ENCODE measurements at regions not wholly inside any gene's neighbourhood (a gene's known extent, or its start where the extent isn't known, plus 50 kb on each side); places are given as distances from the start of the nearest gene placed in this dataset.

DNA sequence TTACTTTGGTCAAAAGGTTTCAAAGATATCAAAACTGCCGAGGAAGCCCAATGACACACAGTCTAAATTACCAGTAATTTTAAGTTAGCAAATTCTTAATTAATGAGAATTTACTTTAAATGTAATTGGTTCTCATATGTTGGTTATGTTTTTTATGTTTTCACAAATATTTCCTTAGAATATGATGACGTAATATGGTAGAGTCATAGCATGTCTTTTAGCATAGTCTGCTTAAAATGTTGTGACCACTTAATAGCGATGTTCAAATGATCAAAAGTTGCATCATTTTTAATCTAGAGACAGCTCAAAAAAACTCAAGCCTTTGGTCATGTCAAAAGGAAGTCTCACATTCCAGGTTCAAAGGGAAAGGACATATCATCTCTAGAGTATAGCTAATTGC is 123.3 kb upstream of the ST6GAL2 start:
- Histone ChIP-seq H3K27me3 (ENCODE audit: low read depth, low read length) (no peaks in the 10 kb centered on the region), H3K79me2 (ENCODE audit: low read length) (no peaks in the 10 kb centered on the region), H3K36me3 (replicated peaks; ENCODE audit: low read depth, low read length) (no peaks in the 10 kb centered on the region), H3K4me3 (ENCODE audit: low read length) (no peak overlapping the region), H4K20me1 (ENCODE audit: insufficient read depth, low read length) (no peaks in the 10 kb centered on the region), H3K9me3 (ENCODE audit: insufficient read depth, low read length) (no peaks in the 10 kb centered on the region), H2AFZ (ENCODE audit: low read depth, low read length) (no peak overlapping the region), H3K4me2 (ENCODE audit: low read length) (no peak overlapping the region), H3K27ac (ENCODE audit: low read length) (no peak overlapping the region), H3K9ac (ENCODE audit: low read length) (no peak overlapping the region), H3K4me1 (ENCODE audit: low read length) (no peaks in the 10 kb centered on the region)
- no peak for TF ChIP-seq EZH2phosphoT487 (IDR thresholded peaks at IDR 0.05; ENCODE audit: low read depth)
- TF ChIP-seq, protein P1, sequence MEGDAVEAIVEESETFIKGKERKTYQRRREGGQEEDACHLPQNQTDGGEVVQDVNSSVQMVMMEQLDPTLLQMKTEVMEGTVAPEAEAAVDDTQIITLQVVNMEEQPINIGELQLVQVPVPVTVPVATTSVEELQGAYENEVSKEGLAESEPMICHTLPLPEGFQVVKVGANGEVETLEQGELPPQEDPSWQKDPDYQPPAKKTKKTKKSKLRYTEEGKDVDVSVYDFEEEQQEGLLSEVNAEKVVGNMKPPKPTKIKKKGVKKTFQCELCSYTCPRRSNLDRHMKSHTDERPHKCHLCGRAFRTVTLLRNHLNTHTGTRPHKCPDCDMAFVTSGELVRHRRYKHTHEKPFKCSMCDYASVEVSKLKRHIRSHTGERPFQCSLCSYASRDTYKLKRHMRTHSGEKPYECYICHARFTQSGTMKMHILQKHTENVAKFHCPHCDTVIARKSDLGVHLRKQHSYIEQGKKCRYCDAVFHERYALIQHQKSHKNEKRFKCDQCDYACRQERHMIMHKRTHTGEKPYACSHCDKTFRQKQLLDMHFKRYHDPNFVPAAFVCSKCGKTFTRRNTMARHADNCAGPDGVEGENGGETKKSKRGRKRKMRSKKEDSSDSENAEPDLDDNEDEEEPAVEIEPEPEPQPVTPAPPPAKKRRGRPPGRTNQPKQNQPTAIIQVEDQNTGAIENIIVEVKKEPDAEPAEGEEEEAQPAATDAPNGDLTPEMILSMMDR (IDR thresholded peaks at IDR 0.05; ENCODE audit: low read depth, low read length) = no peak

DNA sequence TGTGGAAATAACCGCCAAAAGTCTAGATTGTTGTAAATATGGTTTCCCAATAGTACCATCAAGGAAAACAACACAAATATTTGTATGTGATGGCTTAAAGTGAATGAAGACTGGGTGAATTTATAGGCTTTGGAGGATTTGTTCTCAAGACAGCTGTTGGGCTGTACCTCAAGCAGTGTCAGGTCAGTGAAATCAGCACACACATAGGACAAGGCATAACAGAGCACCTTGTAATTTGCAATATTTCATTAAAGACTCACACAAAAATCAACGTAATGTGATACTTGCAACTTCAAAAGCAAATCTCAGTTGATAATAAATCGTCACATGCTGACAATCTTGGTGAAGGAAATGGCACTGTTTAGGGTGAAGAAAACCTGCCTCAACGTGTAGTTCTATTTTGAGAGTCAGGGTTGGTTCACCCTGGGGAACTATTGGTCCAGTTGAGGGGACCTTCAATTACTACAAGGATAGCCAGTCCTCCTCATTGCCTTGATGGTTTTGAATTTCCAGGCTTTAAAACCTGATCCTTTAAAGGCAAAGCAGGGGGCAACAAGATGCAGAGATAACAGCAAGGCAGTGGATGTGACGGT is 126.8 kb upstream of the ST6GAL2 start:
- no peaks in the 10 kb centered on the region for H3K36me3 ChIP-seq (replicated peaks; ENCODE audit: low read depth, low read length)
- no peaks in the 10 kb centered on the region for H4K20me1 ChIP-seq (ENCODE audit: insufficient read depth, low read length)
- H3K9ac ChIP-seq (ENCODE audit: low read length) = no peak overlapping the region
- H3K4me1 ChIP-seq (ENCODE audit: low read length) = no peaks in the 10 kb centered on the region
- H3K79me2 ChIP-seq (ENCODE audit: low read length) = no peaks in the 10 kb centered on the region
- H3K27me3 ChIP-seq (ENCODE audit: low read depth, low read length) = no peaks in the 10 kb centered on the region
- no peak overlapping the region for H2AFZ ChIP-seq (ENCODE audit: low read depth, low read length)
- H3K27ac ChIP-seq (ENCODE audit: low read length) = no peak overlapping the region
- no peaks in the 10 kb centered on the region for H3K9me3 ChIP-seq (ENCODE audit: insufficient read depth, low read length)
- H3K4me2 ChIP-seq (ENCODE audit: low read length) = no peak overlapping the region
- no peak overlapping the region for H3K4me3 ChIP-seq (ENCODE audit: low read length)
- TF ChIP-seq, protein P1 (IDR thresholded peaks at IDR 0.05; ENCODE audit: low read depth, low read length) = no peak
- TF ChIP-seq EZH2phosphoT487 (IDR thresholded peaks at IDR 0.05; ENCODE audit: low read depth) = no peak

DNA sequence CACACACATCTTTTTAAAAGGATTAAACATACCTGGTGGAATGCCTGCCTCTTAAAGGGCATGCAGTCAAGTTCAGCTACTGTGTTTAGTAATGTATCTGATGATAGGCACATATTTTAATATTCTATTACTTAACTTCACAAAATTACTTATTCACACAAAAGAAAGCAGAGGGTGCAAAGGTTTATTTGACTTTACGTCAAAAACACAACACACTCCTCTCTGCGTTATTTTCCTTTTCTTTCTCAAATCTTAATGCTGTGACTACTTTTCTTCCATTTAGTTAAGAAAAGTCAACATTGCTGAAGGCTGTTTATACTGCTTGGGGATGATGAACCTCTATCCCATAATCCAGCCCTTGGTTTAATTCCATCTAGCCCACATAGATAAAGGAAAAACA is 127.9 kb upstream of the ST6GAL2 start:
- Histone ChIP-seq H3K79me2 (ENCODE audit: low read length) (no peaks in the 10 kb centered on the region), H3K27me3 (ENCODE audit: low read depth, low read length) (no peaks in the 10 kb centered on the region), H3K9ac (ENCODE audit: low read length) (no peak overlapping the region), H3K9me3 (ENCODE audit: insufficient read depth, low read length) (no peaks in the 10 kb centered on the region), H2AFZ (ENCODE audit: low read depth, low read length) (no peak overlapping the region), H4K20me1 (ENCODE audit: insufficient read depth, low read length) (no peaks in the 10 kb centered on the region), H3K4me3 (ENCODE audit: low read length) (no peak overlapping the region), H3K4me2 (ENCODE audit: low read length) (no peak overlapping the region), H3K27ac (ENCODE audit: low read length) (no peak overlapping the region), H3K36me3 (replicated peaks; ENCODE audit: low read depth, low read length) (no peaks in the 10 kb centered on the region), H3K4me1 (ENCODE audit: low read length) (no peaks in the 10 kb centered on the region)
- TF ChIP-seq EZH2phosphoT487 (IDR thresholded peaks at IDR 0.05; ENCODE audit: low read depth) = no peak
- TF ChIP-seq, protein P1 (IDR thresholded peaks at IDR 0.05; ENCODE audit: low read depth, low read length) = no peak

DNA sequence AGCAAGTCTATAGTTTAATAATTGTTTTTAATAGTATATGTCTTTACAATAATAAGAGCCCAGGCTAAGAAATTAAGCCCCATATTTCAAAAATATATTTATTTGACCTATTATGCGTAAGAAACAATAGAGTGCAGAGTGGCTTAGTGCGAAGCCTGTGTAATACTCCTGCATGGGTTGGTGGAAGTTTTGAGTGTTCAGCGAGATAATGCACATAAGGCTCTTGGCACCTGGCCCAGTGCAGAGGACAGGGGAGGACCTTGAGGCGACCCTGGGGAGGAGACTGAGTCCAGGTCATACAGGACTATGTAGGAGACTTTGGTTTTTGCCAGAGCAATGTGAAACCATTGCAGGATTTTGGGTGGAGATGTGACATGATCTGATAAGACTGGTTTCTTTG is 132.4 kb upstream of the ST6GAL2 start:
- Histone ChIP-seq H3K4me2 (ENCODE audit: low read length) (no peak overlapping the region), H3K4me1 (ENCODE audit: low read length) (no peaks in the 10 kb centered on the region), H3K9ac (ENCODE audit: low read length) (no peak overlapping the region), H3K9me3 (ENCODE audit: insufficient read depth, low read length) (no peaks in the 10 kb centered on the region), H3K27me3 (ENCODE audit: low read depth, low read length) (no peaks in the 10 kb centered on the region), H4K20me1 (ENCODE audit: insufficient read depth, low read length) (no peaks in the 10 kb centered on the region), H3K4me3 (ENCODE audit: low read length) (no peak overlapping the region), H3K79me2 (ENCODE audit: low read length) (no peaks in the 10 kb centered on the region), H2AFZ (ENCODE audit: low read depth, low read length) (no peak overlapping the region), H3K27ac (ENCODE audit: low read length) (no peak overlapping the region), H3K36me3 (replicated peaks; ENCODE audit: low read depth, low read length) (no peaks in the 10 kb centered on the region)
- TF ChIP-seq, protein P1 (IDR thresholded peaks at IDR 0.05; ENCODE audit: low read depth, low read length) = no peak
- no peak for TF ChIP-seq EZH2phosphoT487 (IDR thresholded peaks at IDR 0.05; ENCODE audit: low read depth)
